ENCODE measurements at regions not wholly inside any gene's neighbourhood (a gene's known extent, or its start where the extent isn't known, plus 50 kb on each side); places are given as distances from the start of the nearest gene placed in this dataset.
"Not testable (repeated sequence)": the region's sequence is repeated elsewhere in the genome, so short reads cannot be mapped to it uniquely, and the experiment has no call there.

GRCh38 chr7:32206987-32207386, 136.8 kb upstream of the PDE1C start:
- no peak for DNase-seq (ENCODE audit: low spot score)
- ChIA-PET POLR2A (ENCODE audit: low non-redundant PET) (no interaction called here), CTCF (interaction anchor here (0.8 to 4.8 kb wide), 3 partner anchors 66 to 179 kb away, joined by 3 to 38 read pairs (median 5); no protein-coding TSS in a partner anchor)
- TF ChIP-seq CTCF (conservative IDR thresholded peaks at IDR 0.05; ENCODE audit: low read depth): no peak
- H3K27ac ChIP-seq: no peak overlapping the region

- ChIA-PET CTCF (interaction anchor here (0.5 to 1.0 kb wide), 2 partner anchors 179 to 190 kb away, joined by 3 read pairs; no protein-coding TSS in a partner anchor), POLR2A (ENCODE audit: low non-redundant PET) (no interaction called here)
Measured at GRCh38 chr7:32206488-32206887, 136.3 kb upstream of the PDE1C start.

GRCh38 chr7:32205298-32205824, 135.2 kb upstream of the PDE1C start:
- POLR2A ChIA-PET (ENCODE audit: low non-redundant PET); DNase-seq (ENCODE audit: low spot score); H3K27ac ChIP-seq: not testable (repeated sequence)
- CTCF ChIA-PET: interaction anchor here (0.6 to 2.2 kb wide), 4 partner anchors 274 to 462 kb away, joined by 3 to 8 read pairs (median 6); no protein-coding TSS in a partner anchor

More at GRCh38 chr7:32206488-32206887, 136.3 kb upstream of the PDE1C start:
- H3K27ac ChIP-seq: no peak overlapping the region
- no peak for TF ChIP-seq CTCF (conservative IDR thresholded peaks at IDR 0.05; ENCODE audit: low read depth)
- DNase-seq (ENCODE audit: low spot score): no peak

GRCh38 chr7:32204361-32205018, 134.3 kb upstream of the PDE1C start:
- ChIA-PET POLR2A (ENCODE audit: low non-redundant PET) (interaction anchor here (0.6 kb wide), 1 partner anchor 157 kb away, joined by 3 read pairs; no protein-coding TSS in a partner anchor), CTCF (interaction anchor here (0.5 to 2.2 kb wide), 12 partner anchors 66 to 797 kb away, joined by 3 to 9 read pairs (median 3); no protein-coding TSS in a partner anchor)
- DNase-seq (ENCODE audit: low spot score): peak; percentile 62
- H3K27ac ChIP-seq: no peak overlapping the region
- peak; percentile 90 for TF ChIP-seq CTCF (conservative IDR thresholded peaks at IDR 0.05; ENCODE audit: low read depth)

- no peak for DNase-seq (ENCODE audit: low spot score)
- TF ChIP-seq CTCF (conservative IDR thresholded peaks at IDR 0.05; ENCODE audit: low read depth): no peak
- H3K27ac ChIP-seq: no peak overlapping the region
- ChIA-PET POLR2A (ENCODE audit: low non-redundant PET) (no interaction called here), CTCF (no interaction called here)
Measured at GRCh38 chr7:32200646-32201045, 130.4 kb upstream of the PDE1C start.

- POLR2A ChIA-PET (ENCODE audit: low non-redundant PET): no interaction called here
Measured at GRCh38 chr7:32194537-32194936, 124.3 kb upstream of the PDE1C start.

More at GRCh38 chr7:32194537-32194936, 124.3 kb upstream of the PDE1C start:
- CTCF ChIA-PET: no interaction called here
- no peak for DNase-seq (ENCODE audit: low spot score)
- TF ChIP-seq CTCF (conservative IDR thresholded peaks at IDR 0.05; ENCODE audit: low read depth): no peak
- no peak overlapping the region for H3K27ac ChIP-seq
